ENCODE measurements at regions not wholly inside any gene's neighbourhood (a gene's known extent, or its start where the extent isn't known, plus 50 kb on each side); places are given as distances from the start of the nearest gene placed in this dataset.

DNA sequence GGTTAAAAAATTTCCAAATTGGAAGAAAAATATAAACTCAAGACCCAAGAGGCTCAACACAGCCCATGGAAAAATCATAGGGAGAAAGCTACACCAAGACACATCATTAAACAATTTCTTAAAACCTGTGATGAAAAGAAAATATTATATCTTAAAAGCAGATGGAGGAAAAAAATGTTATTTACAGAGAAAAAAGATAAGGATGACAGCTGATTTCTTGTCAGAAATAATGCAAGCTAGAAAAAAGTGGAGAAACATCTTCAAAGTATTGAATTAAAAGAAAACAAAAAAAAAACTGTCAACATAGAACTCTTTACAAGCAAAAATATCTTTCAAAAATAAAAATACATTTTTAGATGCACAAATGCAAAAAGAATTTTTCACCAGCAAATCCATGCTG lies 930.5 kb downstream of the ADGRL2 start:
- no peak overlapping the region for H3K4me3 ChIP-seq (ENCODE audit: low read depth, low read length)
- DNase-seq (ENCODE audit: low read depth): no peak
- TF ChIP-seq, protein P1, sequence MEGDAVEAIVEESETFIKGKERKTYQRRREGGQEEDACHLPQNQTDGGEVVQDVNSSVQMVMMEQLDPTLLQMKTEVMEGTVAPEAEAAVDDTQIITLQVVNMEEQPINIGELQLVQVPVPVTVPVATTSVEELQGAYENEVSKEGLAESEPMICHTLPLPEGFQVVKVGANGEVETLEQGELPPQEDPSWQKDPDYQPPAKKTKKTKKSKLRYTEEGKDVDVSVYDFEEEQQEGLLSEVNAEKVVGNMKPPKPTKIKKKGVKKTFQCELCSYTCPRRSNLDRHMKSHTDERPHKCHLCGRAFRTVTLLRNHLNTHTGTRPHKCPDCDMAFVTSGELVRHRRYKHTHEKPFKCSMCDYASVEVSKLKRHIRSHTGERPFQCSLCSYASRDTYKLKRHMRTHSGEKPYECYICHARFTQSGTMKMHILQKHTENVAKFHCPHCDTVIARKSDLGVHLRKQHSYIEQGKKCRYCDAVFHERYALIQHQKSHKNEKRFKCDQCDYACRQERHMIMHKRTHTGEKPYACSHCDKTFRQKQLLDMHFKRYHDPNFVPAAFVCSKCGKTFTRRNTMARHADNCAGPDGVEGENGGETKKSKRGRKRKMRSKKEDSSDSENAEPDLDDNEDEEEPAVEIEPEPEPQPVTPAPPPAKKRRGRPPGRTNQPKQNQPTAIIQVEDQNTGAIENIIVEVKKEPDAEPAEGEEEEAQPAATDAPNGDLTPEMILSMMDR (IDR thresholded peaks at IDR 0.05; ENCODE audit: low read depth, low read length, missing control alignments): no peak

DNA sequence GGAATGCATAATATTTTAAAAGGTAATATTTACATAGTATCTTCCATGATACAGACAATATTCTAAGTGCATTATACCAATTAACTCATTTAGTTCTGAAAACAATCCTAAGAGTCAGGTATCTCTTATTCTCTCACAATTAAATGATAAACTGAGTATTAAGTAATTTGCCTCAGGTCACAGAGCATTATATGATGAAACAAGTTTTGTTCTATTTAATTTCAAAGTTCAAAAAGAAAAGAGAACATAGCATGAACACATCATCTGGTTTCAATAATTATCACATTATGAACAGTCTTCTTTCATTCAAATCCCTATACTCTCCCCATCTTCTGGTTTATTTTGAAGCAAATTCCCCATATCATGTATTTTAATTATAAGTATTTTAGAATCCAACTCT lies 927.5 kb downstream of the ADGRL2 start:
- TF ChIP-seq, protein P1 (IDR thresholded peaks at IDR 0.05; ENCODE audit: low read depth, low read length, missing control alignments): no peak
- H3K4me3 ChIP-seq (ENCODE audit: low read depth, low read length): no peak overlapping the region
- DNase-seq (ENCODE audit: low read depth): no peak

DNA sequence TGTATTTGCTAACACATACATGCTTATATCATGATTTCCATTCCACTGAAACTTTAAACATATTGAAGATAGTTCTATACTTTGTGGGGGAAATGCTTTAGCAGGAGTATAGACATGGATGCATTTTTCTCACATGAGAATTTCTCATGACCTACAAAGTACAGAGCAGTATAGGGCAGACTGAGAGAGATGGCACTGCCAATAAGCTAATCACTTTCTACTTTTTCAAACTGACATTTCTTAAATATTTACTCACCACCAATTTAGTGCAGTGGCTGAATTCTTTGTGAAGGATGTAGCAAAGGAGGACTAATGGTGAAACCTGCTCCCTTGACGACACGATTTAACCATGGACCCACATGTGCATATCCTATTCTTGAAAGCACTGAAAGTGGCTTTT lies 923.5 kb downstream of the ADGRL2 start:
- no peak for DNase-seq (ENCODE audit: low read depth)
- no peak overlapping the region for H3K4me3 ChIP-seq (ENCODE audit: low read depth, low read length)
- TF ChIP-seq, protein P1 (IDR thresholded peaks at IDR 0.05; ENCODE audit: low read depth, low read length, missing control alignments): no peak

DNA sequence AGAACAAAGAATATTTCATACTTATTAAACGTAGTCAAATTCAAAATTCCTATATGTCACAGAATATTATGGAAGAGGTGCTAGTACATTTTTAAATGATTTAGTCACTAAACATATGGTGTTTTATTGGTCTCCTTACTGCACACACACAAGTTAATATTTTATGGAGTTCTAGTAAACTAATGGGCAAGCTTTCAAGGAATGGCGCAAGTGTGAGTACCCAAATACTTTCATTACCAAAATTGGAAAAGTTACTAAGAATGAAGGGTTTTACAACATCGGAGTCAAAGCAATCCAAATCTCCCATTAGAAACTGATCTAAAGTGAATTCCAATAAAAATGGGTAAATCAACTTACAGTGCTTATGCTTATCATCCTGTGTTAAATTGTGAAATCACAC lies 921.9 kb downstream of the ADGRL2 start:
- TF ChIP-seq, protein P1 (IDR thresholded peaks at IDR 0.05; ENCODE audit: low read depth, low read length, missing control alignments): no peak
- no peak overlapping the region for H3K4me3 ChIP-seq (ENCODE audit: low read depth, low read length)
- DNase-seq (ENCODE audit: low read depth): no peak

DNA sequence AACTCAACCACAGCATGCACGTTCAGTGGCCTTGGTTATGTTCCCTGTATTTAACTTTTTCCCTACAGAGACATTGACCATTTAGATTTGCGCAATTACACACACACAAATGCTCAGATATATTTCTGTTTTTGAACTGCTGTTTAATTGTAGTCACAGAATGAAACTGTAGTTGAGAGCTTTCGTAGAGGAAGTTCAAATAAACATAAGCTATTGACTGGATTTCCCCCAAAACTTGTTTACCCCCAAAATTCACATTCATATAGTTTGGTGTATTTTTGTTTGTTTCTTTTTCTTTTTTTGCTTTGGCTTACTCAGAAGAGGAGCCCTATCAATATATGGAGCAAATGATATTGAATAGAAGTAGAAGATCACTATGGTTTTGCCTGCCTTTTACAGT lies 921.0 kb downstream of the ADGRL2 start:
- no peak for DNase-seq (ENCODE audit: low read depth)
- TF ChIP-seq, protein P1 (IDR thresholded peaks at IDR 0.05; ENCODE audit: low read depth, low read length, missing control alignments): no peak
- H3K4me3 ChIP-seq (ENCODE audit: low read depth, low read length): no peak overlapping the region

DNA sequence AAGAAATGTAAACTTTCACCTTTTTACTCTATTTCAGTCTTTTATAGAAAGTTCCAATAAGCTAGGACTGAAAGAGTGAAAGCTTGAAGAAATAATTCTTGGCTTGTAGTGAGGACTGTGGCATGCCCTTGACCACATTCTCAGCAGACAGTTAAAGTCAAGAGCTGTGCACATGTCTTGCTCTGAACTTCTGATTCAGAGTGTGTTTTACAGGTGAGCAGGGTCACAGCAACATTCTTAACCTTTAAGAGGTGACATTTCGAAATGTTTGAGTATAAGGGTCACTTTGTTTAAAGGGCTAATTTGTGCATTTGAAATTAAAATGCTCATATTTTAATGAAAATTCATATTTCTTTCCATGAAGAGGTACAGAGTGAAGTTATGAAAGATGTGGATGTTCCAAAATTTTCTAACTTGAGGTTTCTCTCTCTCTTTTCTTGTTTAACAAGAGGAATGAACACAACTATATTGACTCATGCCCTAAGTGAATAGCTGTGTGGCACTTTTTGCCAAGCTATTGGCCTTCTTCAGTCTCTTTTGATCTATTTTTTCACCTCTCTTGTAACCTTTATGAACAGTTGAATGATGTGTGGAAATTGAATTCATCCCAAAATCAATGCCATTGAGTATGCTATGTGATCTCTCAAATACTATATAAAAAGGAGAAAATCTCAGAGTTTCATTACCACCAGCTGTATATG lies 918.1 kb downstream of the ADGRL2 start:
- TF ChIP-seq, protein P1 (IDR thresholded peaks at IDR 0.05; ENCODE audit: low read depth, low read length, missing control alignments): no peak
- no peak for DNase-seq (ENCODE audit: low read depth)
- no peak overlapping the region for H3K4me3 ChIP-seq (ENCODE audit: low read depth, low read length)

DNA sequence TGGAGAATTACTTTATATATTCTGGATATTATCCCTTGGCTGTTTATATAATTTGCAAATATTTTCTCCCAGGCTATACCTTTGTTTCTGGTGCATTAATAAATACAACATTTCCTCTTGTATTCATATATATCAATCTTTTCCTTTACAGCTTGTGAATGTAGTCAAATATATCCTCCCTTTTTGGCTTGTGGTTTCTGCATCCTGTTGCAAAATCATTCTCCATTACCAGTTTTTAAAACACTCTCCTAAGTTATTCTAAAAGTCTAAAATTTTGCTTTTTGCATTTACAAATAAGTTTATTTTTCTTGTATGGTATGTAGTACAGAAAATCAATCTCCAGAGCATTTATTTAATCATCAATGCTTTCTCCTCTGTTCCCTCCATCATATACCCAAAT lies 909.4 kb downstream of the ADGRL2 start:
- TF ChIP-seq, protein P1 (IDR thresholded peaks at IDR 0.05; ENCODE audit: low read depth, low read length, missing control alignments): no peak
- no peak overlapping the region for H3K4me3 ChIP-seq (ENCODE audit: low read depth, low read length)
- no peak for DNase-seq (ENCODE audit: low read depth)

Data from GM12864 (cell line).